BLaER1 (cell line): ENCODE measurements at regions not wholly inside any gene's neighbourhood (a gene's known extent, or its start where the extent isn't known, plus 50 kb on each side); places are given as distances from the start of the nearest gene placed in this dataset.
A peak's percentile ranks its signal among the peaks of the same experiment; 100 is the strongest.

Experiments used
- H3K27ac ChIP-seq: shearing (Covaris generic); formaldehyde crosslinking; 2 replicates; pipeline ENCODE4 v1.8.1; 2022
- H3K27me3 ChIP-seq: shearing (Covaris generic); formaldehyde crosslinking; 2 replicates; pipeline ENCODE4 v1.8.1; 2022
- H3K36me3 ChIP-seq: shearing (Covaris generic); formaldehyde crosslinking; 2 replicates; pipeline ENCODE4 v1.8.1; 2022
- H3K4me1 ChIP-seq: shearing (Covaris generic); formaldehyde crosslinking; 2 replicates; pipeline ENCODE4 v1.8.1; 2022
- H3K4me2 ChIP-seq: shearing (Covaris generic); formaldehyde crosslinking; 2 replicates; pipeline ENCODE4 v1.8.1; 2022
- H3K4me3 ChIP-seq: shearing (Covaris generic); formaldehyde crosslinking; 2 replicates; pipeline ENCODE4 v1.8.1; 2022
- H3K9ac ChIP-seq: shearing (Covaris generic); formaldehyde crosslinking; 2 replicates; pipeline ENCODE4 v1.8.1; 2022
- H3K9me3 ChIP-seq: shearing (Covaris generic); formaldehyde crosslinking; 2 replicates; pipeline ENCODE4 v1.8.1; 2022
- H4K20me1 ChIP-seq: shearing (Covaris generic); formaldehyde crosslinking; 2 replicates; pipeline ENCODE4 v1.8.1; 2022
- Cebpa-rat ChIP-seq: shearing (Covaris generic); IDR thresholded peaks from 2 replicates; pipeline ENCODE4 v1.8.1; 2022

GRCh38 chr5:142542078-142542477, 143.8 kb downstream of the FGF1 start:
- Histone ChIP-seq H3K4me2 (peak overlapping the region; percentile 29; the same call in 1 of the 2 replicates), H3K4me3 (no peak overlapping the region), H3K9me3 (no peaks in the 10 kb centered on the region), H3K9ac (no peak overlapping the region), H3K36me3 (no peaks in the 10 kb centered on the region), H3K27me3 (no peaks in the 10 kb centered on the region), H3K4me1 (peaks cover 21% of the 10 kb centered on the region), H3K27ac (no peak overlapping the region), H4K20me1 (no peaks in the 10 kb centered on the region)
- TF ChIP-seq Cebpa-rat: no peak

GRCh38 chr5:142540922-142541422, 144.9 kb downstream of the FGF1 start:
- H3K4me3 ChIP-seq: no peak overlapping the region
- H4K20me1 ChIP-seq: no peaks in the 10 kb centered on the region
- TF ChIP-seq Cebpa-rat: no peak
- peaks cover 21% of the 10 kb centered on the region for H3K4me1 ChIP-seq
- H3K4me2 ChIP-seq: peak overlapping the region; percentile 56
- H3K27me3 ChIP-seq: no peaks in the 10 kb centered on the region
- H3K9ac ChIP-seq: no peak overlapping the region
- H3K27ac ChIP-seq: no peak overlapping the region
- H3K36me3 ChIP-seq: no peaks in the 10 kb centered on the region
- H3K9me3 ChIP-seq: 0 out of 2 replicates have a peak, but pooled peaks cover 4% of the 10 kb centered on the region

- peaks cover 21% of the 10 kb centered on the region for H3K4me1 ChIP-seq
- H3K9me3 ChIP-seq: peaks cover 17% of the 10 kb centered on the region
- TF ChIP-seq Cebpa-rat: no peak
- no peak overlapping the region for H3K9ac ChIP-seq
- H3K4me3 ChIP-seq: no peak overlapping the region
- H4K20me1 ChIP-seq: no peaks in the 10 kb centered on the region
- no peak overlapping the region for H3K4me2 ChIP-seq
- no peak overlapping the region for H3K27ac ChIP-seq
- no peaks in the 10 kb centered on the region for H3K36me3 ChIP-seq
- H3K27me3 ChIP-seq: no peaks in the 10 kb centered on the region
Observed at GRCh38 chr5:142539154-142539740, 146.6 kb downstream of the FGF1 start.

GRCh38 chr5:142537938-142538337, 148.0 kb downstream of the FGF1 start:
- TF ChIP-seq Cebpa-rat: no peak
- no peak overlapping the region for H3K27ac ChIP-seq
- no peaks in the 10 kb centered on the region for H4K20me1 ChIP-seq
- peaks cover 21% of the 10 kb centered on the region for H3K4me1 ChIP-seq
- H3K4me2 ChIP-seq: no peak overlapping the region
- H3K4me3 ChIP-seq: no peak overlapping the region
- peaks cover 24% of the 10 kb centered on the region for H3K9me3 ChIP-seq
- no peak overlapping the region for H3K9ac ChIP-seq
- H3K36me3 ChIP-seq: no peaks in the 10 kb centered on the region
- no peaks in the 10 kb centered on the region for H3K27me3 ChIP-seq

- H3K4me2 ChIP-seq: no peak overlapping the region
- H3K9ac ChIP-seq: no peak overlapping the region
- peaks cover 24% of the 10 kb centered on the region for H3K9me3 ChIP-seq
- no peak for TF ChIP-seq Cebpa-rat
- H3K4me3 ChIP-seq: no peak overlapping the region
- no peaks in the 10 kb centered on the region for H3K27me3 ChIP-seq
- no peaks in the 10 kb centered on the region for H3K36me3 ChIP-seq
- peaks cover 2% of the 10 kb centered on the region; the same call in 1 of the 2 replicates for H3K4me1 ChIP-seq
- no peaks in the 10 kb centered on the region for H4K20me1 ChIP-seq
- H3K27ac ChIP-seq: no peak overlapping the region
Observed at GRCh38 chr5:142532781-142533176, 153.1 kb downstream of the FGF1 start.

- Histone ChIP-seq H3K9me3 (peaks cover 24% of the 10 kb centered on the region), H4K20me1 (no peaks in the 10 kb centered on the region), H3K9ac (no peak overlapping the region), H3K36me3 (no peaks in the 10 kb centered on the region), H3K27ac (no peak overlapping the region), H3K4me2 (no peak overlapping the region), H3K4me3 (no peak overlapping the region), H3K27me3 (no peaks in the 10 kb centered on the region), H3K4me1 (peaks cover 5% of the 10 kb centered on the region; the same call in 1 of the 2 replicates)
- TF ChIP-seq Cebpa-rat: no peak
Observed at GRCh38 chr5:142531977-142532780, 153.7 kb downstream of the FGF1 start.

- no peaks in the 10 kb centered on the region for H4K20me1 ChIP-seq
- no peaks in the 10 kb centered on the region for H3K27me3 ChIP-seq
- no peak overlapping the region for H3K4me3 ChIP-seq
- TF ChIP-seq Cebpa-rat: no peak
- H3K4me2 ChIP-seq: no peak overlapping the region
- H3K36me3 ChIP-seq: no peaks in the 10 kb centered on the region
- no peak overlapping the region for H3K9ac ChIP-seq
- H3K9me3 ChIP-seq: peaks cover 19% of the 10 kb centered on the region
- H3K27ac ChIP-seq: no peak overlapping the region
- H3K4me1 ChIP-seq: peaks cover 5% of the 10 kb centered on the region; the same call in 1 of the 2 replicates
Observed at GRCh38 chr5:142530904-142531303, 155.0 kb downstream of the FGF1 start.

- H4K20me1 ChIP-seq: no peaks in the 10 kb centered on the region
- no peak overlapping the region for H3K27ac ChIP-seq
- H3K27me3 ChIP-seq: no peaks in the 10 kb centered on the region
- peaks cover 11% of the 10 kb centered on the region for H3K9me3 ChIP-seq
- no peak overlapping the region for H3K4me2 ChIP-seq
- no peak overlapping the region for H3K9ac ChIP-seq
- H3K4me3 ChIP-seq: no peak overlapping the region
- TF ChIP-seq Cebpa-rat: no peak
- no peaks in the 10 kb centered on the region for H3K36me3 ChIP-seq
- peaks cover 10% of the 10 kb centered on the region for H3K4me1 ChIP-seq
Observed at GRCh38 chr5:142529626-142530278, 156.1 kb downstream of the FGF1 start.

GRCh38 chr5:142527664-142528295, 158.1 kb downstream of the FGF1 start:
- Histone ChIP-seq H3K27ac (no peak overlapping the region), H3K4me2 (no peak overlapping the region)

More at GRCh38 chr5:142527664-142528295, 158.1 kb downstream of the FGF1 start:
- H4K20me1 ChIP-seq: no peaks in the 10 kb centered on the region
- H3K27me3 ChIP-seq: no peaks in the 10 kb centered on the region
- H3K9ac ChIP-seq: no peak overlapping the region
- no peak for TF ChIP-seq Cebpa-rat
- no peak overlapping the region for H3K4me3 ChIP-seq
- H3K4me1 ChIP-seq: peaks cover 17% of the 10 kb centered on the region
- H3K9me3 ChIP-seq: no peaks in the 10 kb centered on the region
- H3K36me3 ChIP-seq: no peaks in the 10 kb centered on the region
